Cardiac muscle cell (in vitro differentiated cells and primary cell): ENCODE measurements at regions not wholly inside any gene's neighbourhood (a gene's known extent, or its start where the extent isn't known, plus 50 kb on each side); places are given as distances from the start of the nearest gene placed in this dataset.
"Not testable (repeated sequence)": the region's sequence is repeated elsewhere in the genome, so short reads cannot be mapped to it uniquely, and the experiment has no call there.

Source experiments
- DNase-seq, 2 donors: peaks; one replicate each; pipeline versions ENCODE4 v3.0.0 to v3.0.0-alpha.2; 2010 to 2017; ENCODE audit warnings: low read depth in 1 of 2, low spot score in 1 of 2
- H3K27ac ChIP-seq: fragments of 200-600 bp; sonication (generic); 2 replicates; pipeline ENCODE4 v1.5.1; 2016
- H3K27me3 ChIP-seq: fragments of 200-600 bp; sonication (generic); 2 replicates; pipeline ENCODE4 v1.6.0; 2016; ENCODE audit warnings: control low read depth
- H3K36me3 ChIP-seq: fragments of 200-600 bp; sonication (generic); 2 replicates; pipeline ENCODE4 v1.5.1; 2016; ENCODE audit warnings: control low read depth
- H3K4me1 ChIP-seq: fragments of 200-600 bp; sonication (generic); 2 replicates; pipeline ENCODE4 v1.8.1; 2017; ENCODE audit warnings: low read depth, mild to moderate bottlenecking, mixed run types
- H3K4me3 ChIP-seq: fragments of 200-600 bp; sonication (generic); 2 replicates; pipeline ENCODE4 v1.5.1; 2016; ENCODE audit warnings: mild to moderate bottlenecking
- H3K9me3 ChIP-seq: fragments of 200-600 bp; sonication (generic); 2 replicates; pipeline ENCODE4 v1.5.1; 2017; ENCODE audit warnings: low read depth, mild to moderate bottlenecking, control low read depth
- TF ChIP-seq, protein P1 (sequence below): IDR thresholded peaks from 2 replicates; pipeline ENCODE4 v1.5.1; 2012; ENCODE audit warnings: low read depth, mild to moderate bottlenecking, low read length

DNA sequence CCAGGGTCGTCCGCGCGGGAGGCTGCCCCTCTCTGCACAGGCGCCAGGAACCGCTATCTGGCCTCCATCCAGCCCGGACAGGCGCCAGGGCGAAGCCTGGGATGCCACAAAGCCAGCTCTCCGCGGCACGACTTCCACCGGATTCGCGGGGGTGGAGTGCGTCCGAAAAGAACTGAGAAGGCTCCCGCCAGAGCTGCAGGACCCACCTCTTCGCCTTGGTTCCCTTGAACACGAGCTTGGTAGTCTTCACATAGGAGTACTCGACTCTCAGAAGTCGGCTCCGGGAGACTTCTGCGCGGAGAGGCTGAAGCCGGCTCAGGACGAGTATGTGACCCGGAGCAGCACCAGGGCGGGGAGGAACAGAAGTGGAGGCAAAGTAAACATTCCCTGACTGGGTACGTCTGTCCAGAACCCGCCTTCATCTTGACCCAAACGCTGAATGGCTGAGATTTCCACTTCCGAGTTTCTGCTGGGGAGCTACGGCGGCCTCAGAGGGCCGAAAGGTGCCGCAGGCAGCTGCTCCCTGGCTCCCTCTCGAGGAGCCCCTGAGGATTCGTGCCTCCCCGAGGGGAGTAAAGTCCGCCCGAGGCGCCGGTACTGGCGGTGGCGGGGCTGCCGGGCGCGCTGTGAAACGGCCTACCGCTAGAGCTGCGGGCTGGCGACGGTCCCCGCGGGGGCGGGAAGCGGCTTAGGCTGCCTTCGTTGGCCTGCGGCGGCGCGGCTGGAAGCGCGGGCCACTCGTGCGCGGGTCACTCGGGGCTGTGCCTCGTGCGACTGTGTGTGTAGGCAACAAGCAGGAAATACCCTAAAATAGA lies 2654.9 kb upstream of the DEFB115 start:
- Histone ChIP-seq H3K4me3 (peak overlapping the region; percentile 50), H3K27ac (peak overlapping the region; percentile 69)
- H3K36me3 ChIP-seq, H3K4me1 ChIP-seq, H3K9me3 ChIP-seq, H3K27me3 ChIP-seq: not testable (repeated sequence)
- TF ChIP-seq, protein P1, sequence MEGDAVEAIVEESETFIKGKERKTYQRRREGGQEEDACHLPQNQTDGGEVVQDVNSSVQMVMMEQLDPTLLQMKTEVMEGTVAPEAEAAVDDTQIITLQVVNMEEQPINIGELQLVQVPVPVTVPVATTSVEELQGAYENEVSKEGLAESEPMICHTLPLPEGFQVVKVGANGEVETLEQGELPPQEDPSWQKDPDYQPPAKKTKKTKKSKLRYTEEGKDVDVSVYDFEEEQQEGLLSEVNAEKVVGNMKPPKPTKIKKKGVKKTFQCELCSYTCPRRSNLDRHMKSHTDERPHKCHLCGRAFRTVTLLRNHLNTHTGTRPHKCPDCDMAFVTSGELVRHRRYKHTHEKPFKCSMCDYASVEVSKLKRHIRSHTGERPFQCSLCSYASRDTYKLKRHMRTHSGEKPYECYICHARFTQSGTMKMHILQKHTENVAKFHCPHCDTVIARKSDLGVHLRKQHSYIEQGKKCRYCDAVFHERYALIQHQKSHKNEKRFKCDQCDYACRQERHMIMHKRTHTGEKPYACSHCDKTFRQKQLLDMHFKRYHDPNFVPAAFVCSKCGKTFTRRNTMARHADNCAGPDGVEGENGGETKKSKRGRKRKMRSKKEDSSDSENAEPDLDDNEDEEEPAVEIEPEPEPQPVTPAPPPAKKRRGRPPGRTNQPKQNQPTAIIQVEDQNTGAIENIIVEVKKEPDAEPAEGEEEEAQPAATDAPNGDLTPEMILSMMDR: peak; percentile 82
- DNase-seq: peak; percentile 87 to 96

DNA sequence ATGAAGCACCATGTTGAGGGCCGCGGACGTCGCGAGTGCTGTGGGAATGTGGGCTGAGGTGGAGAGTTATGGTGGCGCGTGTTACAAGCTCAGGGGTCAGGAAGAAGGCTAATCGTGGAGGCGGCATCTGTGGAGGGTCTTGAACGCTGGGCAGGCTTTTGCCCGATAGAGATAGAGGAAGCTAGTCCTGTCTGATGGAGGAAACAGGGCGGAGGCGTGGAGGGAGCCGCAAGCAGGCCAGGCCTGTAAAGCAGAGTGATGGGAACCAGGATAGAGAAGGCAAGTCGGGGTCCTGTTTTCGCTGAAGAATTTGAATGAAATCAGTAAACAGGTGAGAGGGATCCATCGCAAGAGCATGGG lies 2654.3 kb upstream of the DEFB115 start:
- Histone ChIP-seq H3K27ac (peak overlapping the region; percentile 69), H3K4me3 (peak overlapping the region; percentile 50)
- H3K27me3 ChIP-seq, H3K36me3 ChIP-seq, H3K9me3 ChIP-seq, H3K4me1 ChIP-seq, DNase-seq: not testable (repeated sequence)

DNA sequence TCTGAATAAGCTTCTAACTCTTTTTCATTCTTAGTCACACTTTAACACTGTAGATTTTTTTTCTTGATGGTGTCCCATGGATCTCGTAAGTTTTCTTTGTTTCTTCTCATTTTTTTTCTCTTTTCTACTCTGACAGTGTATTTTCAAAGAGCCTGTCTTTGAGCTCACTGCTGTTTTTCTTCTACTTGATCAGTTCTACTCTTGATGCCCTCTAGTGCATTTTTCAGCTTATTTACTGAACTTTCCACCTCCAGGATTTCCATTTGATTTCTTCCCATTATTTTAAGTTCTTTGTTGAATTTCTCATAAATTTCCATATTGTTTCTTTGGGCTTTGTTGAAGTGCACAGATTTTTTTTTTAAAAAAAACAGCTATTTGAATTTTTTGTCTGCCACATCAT lies 2641.1 kb upstream of the DEFB115 start:
- no peak for DNase-seq
- TF ChIP-seq, protein P1: no peak
- no peak overlapping the region for H3K4me3 ChIP-seq
- H3K9me3 ChIP-seq: no peaks in the 10 kb centered on the region
- no peaks in the 10 kb centered on the region for H3K36me3 ChIP-seq
- no peaks in the 10 kb centered on the region for H3K27me3 ChIP-seq
- no peak overlapping the region for H3K27ac ChIP-seq
- H3K4me1 ChIP-seq: no peaks in the 10 kb centered on the region

DNA sequence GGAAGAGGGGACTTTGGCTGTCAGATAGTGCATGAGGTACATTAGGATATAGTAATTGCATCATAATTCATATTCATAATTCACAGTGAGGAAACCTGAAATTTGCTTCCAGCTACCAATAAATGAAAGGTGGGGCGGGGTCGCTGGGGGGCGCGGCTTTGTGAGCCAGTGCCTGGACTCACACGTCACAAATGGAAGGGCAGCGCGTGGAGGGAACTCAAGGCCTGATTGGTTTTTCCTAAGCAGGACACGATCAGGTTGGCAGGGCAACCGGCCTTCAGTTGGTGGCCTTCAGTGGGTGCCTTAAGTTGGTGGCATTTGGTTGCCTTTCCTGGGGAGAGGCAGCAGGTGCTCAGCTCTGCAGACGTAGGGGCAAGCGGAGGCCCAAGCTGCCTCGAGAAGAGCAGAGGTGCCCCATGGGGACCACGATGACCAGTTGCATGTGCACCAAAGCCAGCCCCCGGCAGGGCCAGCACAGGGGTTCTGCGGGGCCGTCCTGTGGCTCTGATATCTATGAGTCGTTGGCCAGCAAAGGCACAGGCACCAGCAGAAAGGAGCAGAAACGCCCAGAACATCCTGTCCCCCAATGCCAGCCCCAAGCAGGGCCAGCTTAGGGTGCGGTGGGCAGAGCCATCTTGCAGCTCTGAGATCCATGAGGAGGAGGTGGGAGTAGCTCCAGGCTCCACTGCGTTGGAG lies 2637.4 kb upstream of the DEFB115 start:
- DNase-seq, H3K4me3 ChIP-seq, H3K9me3 ChIP-seq, H3K36me3 ChIP-seq, H3K27ac ChIP-seq, H3K27me3 ChIP-seq, H3K4me1 ChIP-seq: not testable (repeated sequence)

DNA sequence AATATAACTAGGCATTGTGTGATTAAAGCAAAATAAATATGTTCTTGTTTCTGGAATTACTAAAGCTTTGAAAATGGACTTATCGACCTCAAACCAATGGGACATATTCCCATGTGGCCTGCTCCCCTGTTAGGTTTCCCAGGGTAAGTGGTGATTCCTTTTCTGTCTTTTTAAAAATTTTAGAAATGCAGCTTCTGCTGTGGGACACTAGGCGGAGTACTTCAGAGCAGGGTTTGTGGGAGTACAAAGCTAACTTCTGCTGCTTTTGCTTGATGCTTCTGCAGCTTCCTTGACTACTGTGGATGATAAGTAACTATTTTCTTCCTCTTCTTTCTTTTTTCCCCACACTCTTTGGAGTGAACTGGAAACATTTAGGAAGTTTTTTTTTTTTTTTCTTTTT lies 2632.4 kb upstream of the DEFB115 start:
- not testable (repeated sequence) for H3K4me1 ChIP-seq, DNase-seq, H3K27me3 ChIP-seq, H3K9me3 ChIP-seq, H3K4me3 ChIP-seq, H3K36me3 ChIP-seq, H3K27ac ChIP-seq

DNA sequence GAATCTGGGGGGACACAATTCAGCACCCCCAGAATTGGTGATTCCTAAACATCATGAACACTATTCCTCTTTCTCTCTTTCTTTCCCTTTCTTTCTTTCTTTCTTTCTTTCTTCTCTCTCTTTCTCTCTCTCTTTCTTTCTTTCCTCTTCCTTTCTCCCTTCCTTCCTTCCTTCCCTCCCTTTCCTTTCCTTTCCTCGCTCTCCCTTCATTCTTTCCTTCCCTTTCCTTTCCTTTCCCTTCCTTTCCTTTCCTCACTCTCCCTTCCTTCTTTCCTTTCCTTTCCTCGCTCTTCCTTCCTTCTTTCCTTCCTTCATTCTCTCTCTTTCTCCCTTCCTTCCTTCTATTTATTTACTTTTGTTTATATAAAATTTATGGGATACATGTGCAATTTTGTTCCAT lies 2616.6 kb upstream of the DEFB115 start:
- H3K4me3 ChIP-seq, DNase-seq, H3K36me3 ChIP-seq, H3K9me3 ChIP-seq, H3K4me1 ChIP-seq, H3K27me3 ChIP-seq, H3K27ac ChIP-seq: not testable (repeated sequence)
